Effector memory CD8-positive, alpha-beta T cell (primary cell): ENCODE measurements at regions not wholly inside any gene's neighbourhood (a gene's known extent, or its start where the extent isn't known, plus 50 kb on each side); places are given as distances from the start of the nearest gene placed in this dataset.
"Not testable (repeated sequence)": the region's sequence is repeated elsewhere in the genome, so short reads cannot be mapped to it uniquely, and the experiment has no call there.

Experiments
- ATAC-seq: fragments of 150-1000 bp; cut with Tn5 transposase; replicated peaks from 2 replicates; pipeline ENCODE4 v1.10.0; 2021; ENCODE audit warnings: mild to moderate bottlenecking, moderate library complexity
- DNase-seq, 3 experiments: peaks; one replicate each; pipeline ENCODE4 v3.0.0; 2021
- H3K27ac Mint-ChIP-seq, 2 donors: one replicate each; pipeline ENCODE4 v1.8.0; 2022; ENCODE audit warnings: mild to moderate bottlenecking in 2 of 2, mixed read lengths in 2 of 2, moderate library complexity in 2 of 2
- H3K27me3 Mint-ChIP-seq, 2 donors: one replicate each; pipeline ENCODE4 v1.8.0; 2022; ENCODE audit warnings: mixed read lengths in 2 of 2
- H3K36me3 Mint-ChIP-seq: one replicate; pipeline ENCODE4 v1.8.0; 2022; ENCODE audit warnings: mild to moderate bottlenecking, moderate library complexity, mixed read lengths; ENCODE audit not compliant: insufficient read depth
- H3K4me1 Mint-ChIP-seq, 2 donors: one replicate each; pipeline ENCODE4 v1.8.0; 2022; ENCODE audit warnings: low read depth in 2 of 2, mixed read lengths in 2 of 2
- H3K4me3 Mint-ChIP-seq, 2 donors: one replicate each; pipeline ENCODE4 v1.8.0; 2022; ENCODE audit warnings: mild to moderate bottlenecking in 2 of 2, mixed read lengths in 2 of 2, moderate library complexity in 2 of 2
- H3K9me3 Mint-ChIP-seq, 2 donors: one replicate each; pipeline ENCODE4 v1.8.0; 2022; ENCODE audit warnings: mixed read lengths in 2 of 2

- Mint-ChIP-seq H3K27ac (peak overlapping the region; percentile 3 to 66), H3K36me3 (no peaks in the 10 kb centered on the region), H3K4me3 (no peak overlapping the region), H3K27me3 (no peaks in the 10 kb centered on the region), H3K4me1 (peaks cover 14 to 21% of the 10 kb centered on the region in 2 donors), H3K9me3 (peaks cover 0 to 1% of the 10 kb centered on the region in 2 donors)
- ATAC-seq: no peak
- no peak for DNase-seq
Observed at GRCh38 chr4:108432418-108432817, 188.0 kb upstream of the RPL34 start.

- Mint-ChIP-seq H3K4me1 (peaks cover 14 to 21% of the 10 kb centered on the region in 2 donors), H3K27me3 (no peaks in the 10 kb centered on the region), H3K36me3 (no peaks in the 10 kb centered on the region), H3K4me3 (no peak overlapping the region), H3K9me3 (peaks cover 0 to 1% of the 10 kb centered on the region in 2 donors), H3K27ac (peak overlapping the region; percentile 3 to 66)
- ATAC-seq: no peak
- DNase-seq: no peak
Observed at GRCh38 chr4:108431986-108432385, 188.4 kb upstream of the RPL34 start.

GRCh38 chr4:108430921-108431320, 189.5 kb upstream of the RPL34 start:
- Mint-ChIP-seq H3K27me3 (no peaks in the 10 kb centered on the region), H3K27ac (no peak overlapping the region), H3K4me3 (no peak overlapping the region), H3K9me3 (peaks cover 0 to 1% of the 10 kb centered on the region in 2 donors), H3K36me3 (no peaks in the 10 kb centered on the region), H3K4me1 (peaks cover 14 to 21% of the 10 kb centered on the region in 2 donors)
- DNase-seq (no peak), ATAC-seq (no peak)

GRCh38 chr4:108429662-108430061, 190.7 kb upstream of the RPL34 start:
- H3K4me1 Mint-ChIP-seq: peaks cover 14 to 18% of the 10 kb centered on the region in 2 donors
- H3K27ac Mint-ChIP-seq: no peak overlapping the region
- no peaks in the 10 kb centered on the region for H3K27me3 Mint-ChIP-seq
- peaks cover 0 to 1% of the 10 kb centered on the region in 2 donors for H3K9me3 Mint-ChIP-seq
- no peaks in the 10 kb centered on the region for H3K36me3 Mint-ChIP-seq
- ATAC-seq (no peak), DNase-seq (no peak)
- no peak overlapping the region for H3K4me3 Mint-ChIP-seq

- H3K27me3 Mint-ChIP-seq: no peaks in the 10 kb centered on the region
- no peak for ATAC-seq
- H3K4me1 Mint-ChIP-seq: peaks cover 8 to 10% of the 10 kb centered on the region in 2 donors
- H3K27ac Mint-ChIP-seq: no peak overlapping the region
- no peak overlapping the region for H3K4me3 Mint-ChIP-seq
- DNase-seq: no peak
- H3K9me3 Mint-ChIP-seq: peaks cover 1% of the 10 kb centered on the region in 2 donors
- H3K36me3 Mint-ChIP-seq: no peaks in the 10 kb centered on the region
Observed at GRCh38 chr4:108428923-108429322, 191.5 kb upstream of the RPL34 start.

- no peak for DNase-seq
- Mint-ChIP-seq H3K27me3 (no peaks in the 10 kb centered on the region), H3K9me3 (peaks cover 1 to 10% of the 10 kb centered on the region in 2 donors), H3K36me3 (no peaks in the 10 kb centered on the region), H3K27ac (no peak overlapping the region), H3K4me3 (no peak overlapping the region), H3K4me1 (peaks cover 3% of the 10 kb centered on the region in 2 donors)
- no peak for ATAC-seq
Observed at GRCh38 chr4:108427946-108428485, 192.4 kb upstream of the RPL34 start.

GRCh38 chr4:108426493-108426892, 193.9 kb upstream of the RPL34 start:
- H3K4me1 Mint-ChIP-seq: no peaks in the 10 kb centered on the region
- H3K27ac Mint-ChIP-seq: no peak overlapping the region
- ATAC-seq (no peak), DNase-seq (no peak)
- H3K36me3 Mint-ChIP-seq: no peaks in the 10 kb centered on the region
- H3K4me3 Mint-ChIP-seq: no peak overlapping the region
- H3K27me3 Mint-ChIP-seq: no peaks in the 10 kb centered on the region
- H3K9me3 Mint-ChIP-seq: peaks cover 1 to 13% of the 10 kb centered on the region in 2 donors

GRCh38 chr4:108425988-108426387, 194.4 kb upstream of the RPL34 start:
- no peak for ATAC-seq
- Mint-ChIP-seq H3K27me3 (no peaks in the 10 kb centered on the region), H3K27ac (no peak overlapping the region), H3K4me3 (no peak overlapping the region), H3K36me3 (no peaks in the 10 kb centered on the region), H3K9me3 (peaks cover 1 to 13% of the 10 kb centered on the region in 2 donors), H3K4me1 (no peaks in the 10 kb centered on the region)
- DNase-seq: no peak

- Mint-ChIP-seq H3K4me3 (no peak overlapping the region), H3K27me3 (peaks cover 7 to 16% of the 10 kb centered on the region in 2 donors), H3K36me3 (no peaks in the 10 kb centered on the region), H3K27ac (no peak overlapping the region), H3K4me1 (no peaks in the 10 kb centered on the region), H3K9me3 (peaks cover 2% of the 10 kb centered on the region in 2 donors)
- DNase-seq: no peak
- no peak for ATAC-seq
Observed at GRCh38 chr4:108417923-108418322, 202.5 kb upstream of the RPL34 start.

GRCh38 chr4:108416831-108417230, 203.5 kb upstream of the RPL34 start:
- H3K27ac Mint-ChIP-seq: no peak overlapping the region
- peaks cover 0 to 2% of the 10 kb centered on the region in 2 donors for H3K9me3 Mint-ChIP-seq
- no peaks in the 10 kb centered on the region for H3K4me1 Mint-ChIP-seq
- ATAC-seq: no peak
- no peak overlapping the region for H3K4me3 Mint-ChIP-seq
- H3K27me3 Mint-ChIP-seq: peaks cover 7 to 16% of the 10 kb centered on the region in 2 donors
- H3K36me3 Mint-ChIP-seq: no peaks in the 10 kb centered on the region
- DNase-seq: no peak

- Mint-ChIP-seq H3K4me1 (no peaks in the 10 kb centered on the region), H3K27ac (no peak overlapping the region), H3K27me3 (peaks cover 11 to 16% of the 10 kb centered on the region in 2 donors), H3K36me3 (no peaks in the 10 kb centered on the region), H3K4me3 (no peak overlapping the region), H3K9me3 (peaks cover 0 to 2% of the 10 kb centered on the region in 2 donors)
- ATAC-seq (no peak), DNase-seq (no peak)
Observed at GRCh38 chr4:108415389-108415788, 205.0 kb upstream of the RPL34 start.

- Mint-ChIP-seq H3K4me1 (no peaks in the 10 kb centered on the region), H3K36me3 (no peaks in the 10 kb centered on the region), H3K4me3 (no peak overlapping the region), H3K27me3 (peaks cover 0 to 5% of the 10 kb centered on the region in 2 donors), H3K9me3 (no peaks in the 10 kb centered on the region), H3K27ac (no peak overlapping the region)
- DNase-seq: no peak
- no peak for ATAC-seq
Observed at GRCh38 chr4:108411836-108412235, 208.5 kb upstream of the RPL34 start.

- H3K27ac Mint-ChIP-seq, H3K27me3 Mint-ChIP-seq, H3K9me3 Mint-ChIP-seq, ATAC-seq, H3K4me1 Mint-ChIP-seq, H3K4me3 Mint-ChIP-seq, H3K36me3 Mint-ChIP-seq, DNase-seq: not testable (repeated sequence)
Observed at GRCh38 chr4:108409691-108410090, 210.7 kb upstream of the RPL34 start.

GRCh38 chr4:108405586-108405985, 214.8 kb upstream of the RPL34 start:
- Mint-ChIP-seq H3K27ac (no peak overlapping the region), H3K9me3 (peaks cover 0 to 3% of the 10 kb centered on the region in 2 donors), H3K36me3 (no peaks in the 10 kb centered on the region), H3K4me3 (no peak overlapping the region), H3K4me1 (no peaks in the 10 kb centered on the region), H3K27me3 (no peaks in the 10 kb centered on the region)
- ATAC-seq (no peak), DNase-seq (no peak)
